KBM-7 (cell line): ENCODE measurements at regions not wholly inside any gene's neighbourhood (a gene's known extent, or its start where the extent isn't known, plus 50 kb on each side); places are given as distances from the start of the nearest gene placed in this dataset.
"Not testable (repeated sequence)": the region's sequence is repeated elsewhere in the genome, so short reads cannot be mapped to it uniquely, and the experiment has no call there.

ENCODE experiments used
- DNase-seq: peaks from one replicate; pipeline ENCODE4 v3.0.0-alpha.2; 2015
- in situ Hi-C: fragments of 300-500 bp; cut with MboI; formaldehyde crosslinking; loops from 2 replicates; pipeline ENCODE4 v1.14.3; 2020; ENCODE audit warnings: low sequenced_read_pairs, low pct_unique_long_range_greater_than_20kb, mixed read lengths

- DNase-seq = no peak
- in situ Hi-C loops = no loop called here
Measured at GRCh38 chr5:75002271-75002670, 50.1 kb downstream of the GCNT4 start.

GRCh38 chr5:74995926-74996325 is 56.4 kb downstream of the GCNT4 start:
- in situ Hi-C loops = no loop called here
- DNase-seq = no peak

GRCh38 chr5:74994826-74995225 is 57.5 kb downstream of the GCNT4 start:
- DNase-seq = no peak
- in situ Hi-C loops = no loop called here

GRCh38 chr5:74993743-74994142 is 58.6 kb downstream of the GCNT4 start:
- no peak for DNase-seq
- in situ Hi-C loops = no loop called here

- no peak for DNase-seq
- in situ Hi-C loops = no loop called here
Measured at GRCh38 chr5:74992791-74993190, 59.6 kb downstream of the GCNT4 start.

GRCh38 chr5:74991522-74991921 is 60.8 kb downstream of the GCNT4 start:
- in situ Hi-C loops = no loop called here
- no peak for DNase-seq

GRCh38 chr5:74990194-74990593 is 62.2 kb downstream of the GCNT4 start:
- in situ Hi-C loops = no loop called here
- no peak for DNase-seq

- DNase-seq = no peak
- in situ Hi-C loops = no loop called here
Measured at GRCh38 chr5:74988273-74988983, 63.9 kb downstream of the GCNT4 start.

GRCh38 chr5:74978345-74978744 is 74.0 kb downstream of the GCNT4 start:
- in situ Hi-C loops = no loop called here
- peak; percentile 25 for DNase-seq

- DNase-seq = peak; percentile 8
- in situ Hi-C loops = no loop called here
Measured at GRCh38 chr5:74977471-74977870, 74.9 kb downstream of the GCNT4 start.

- DNase-seq = peak; percentile 1
- in situ Hi-C loops = no loop called here
Measured at GRCh38 chr5:74976651-74977050, 75.7 kb downstream of the GCNT4 start.

- no peak for DNase-seq
- in situ Hi-C loops = no loop called here
Measured at GRCh38 chr5:74975582-74975981, 76.8 kb downstream of the GCNT4 start.

- in situ Hi-C loops = no loop called here
- no peak for DNase-seq
Measured at GRCh38 chr5:74974451-74975091, 77.8 kb downstream of the GCNT4 start.

- in situ Hi-C loops = no loop called here
- no peak for DNase-seq
Measured at GRCh38 chr5:74973694-74974093, 78.7 kb downstream of the GCNT4 start.

- DNase-seq = no peak
- in situ Hi-C loops = no loop called here
Measured at GRCh38 chr5:74971947-74972460, 80.4 kb downstream of the GCNT4 start.

- in situ Hi-C loops, DNase-seq: not testable (repeated sequence)
Measured at GRCh38 chr5:74970891-74971290, 81.5 kb downstream of the GCNT4 start.

- DNase-seq = no peak
- in situ Hi-C loops = no loop called here
Measured at GRCh38 chr5:74969726-74970125, 82.6 kb downstream of the GCNT4 start.

- no peak for DNase-seq
- in situ Hi-C loops = no loop called here
Measured at GRCh38 chr5:74966141-74967026, 86.0 kb downstream of the GCNT4 start.

- DNase-seq = no peak
Measured at GRCh38 chr5:74963407-74963806, 89.0 kb downstream of the GCNT4 start.

GRCh38 chr5:74957906-74958305 is 91.7 kb upstream of the FAM169A start:
- no peak for DNase-seq
- in situ Hi-C loops = no loop called here

More at GRCh38 chr5:74963407-74963806, 89.0 kb downstream of the GCNT4 start:
- in situ Hi-C loops = no loop called here
